ENCODE measurements at regions not wholly inside any gene's neighbourhood (a gene's known extent, or its start where the extent isn't known, plus 50 kb on each side); places are given as distances from the start of the nearest gene placed in this dataset.

- TF ChIP-seq REST (IDR thresholded peaks at IDR 0.05): no peak
These were observed 152.2 kb upstream of the AFDN start (continued) for GRCh38 chr6:167674486-167674885.

GRCh38 chr6:167676000-167676665 is 150.6 kb upstream of the AFDN start:
- Histone ChIP-seq H3K4me3 (no peak overlapping the region), H3K4me2 (peak overlapping the region; percentile 28; the same call in 2 of the 3 replicates), H3K4me1 (0 out of 3 replicates have a peak, but pooled peaks cover 5% of the 10 kb centered on the region), H3K27ac (no peak overlapping the region), H3K9me3 (no peaks in the 10 kb centered on the region)
- peak in 1 of 2 experiments; percentile 42 for DNase-seq (ENCODE audit: low read depth in 1 of 2, low spot score in 1 of 2)
- peak in 1 of 2 experiments; percentile 67; a peak in 4 of 6 replicates for ATAC-seq
- ChIA-PET POLR2A (no interaction called here), CTCF (no interaction called here)
- no peak for FAIRE-seq
- no peak for TF ChIP-seq HMGXB4 (CRISPR knock-in tag; IDR thresholded peaks at IDR 0.05; ENCODE audit: borderline replicate concordance)
- TF ChIP-seq EHMT2 (IDR thresholded peaks at IDR 0.05; ENCODE audit: low read depth): no peak
- no peak for TF ChIP-seq EHF (CRISPR knock-in tag; IDR thresholded peaks at IDR 0.05)
- TF ChIP-seq TP53 (CRISPR knock-in tag; IDR thresholded peaks at IDR 0.05): no peak
- no peak for TF ChIP-seq TFCP2L1 (CRISPR knock-in tag; IDR thresholded peaks at IDR 0.05)
- no peak for TF ChIP-seq ZC3H11A (IDR thresholded peaks at IDR 0.05)
- TF ChIP-seq CBX2 (IDR thresholded peaks at IDR 0.05; ENCODE audit: borderline replicate concordance, low read depth): no peak
- no peak for TF ChIP-seq PHF8 (IDR thresholded peaks at IDR 0.05; ENCODE audit: borderline replicate concordance, low read depth)
- TF ChIP-seq BCL3 (IDR thresholded peaks at IDR 0.05): no peak
- TF ChIP-seq NR3C1 (IDR thresholded peaks at IDR 0.05): no peak
- TF ChIP-seq GATA3 (IDR thresholded peaks at IDR 0.05; ENCODE audit: borderline replicate concordance): no peak
- TF ChIP-seq JUN (IDR thresholded peaks at IDR 0.05): no peak
- no peak for TF ChIP-seq MYC (IDR thresholded peaks at IDR 0.05; ENCODE audit: borderline replicate concordance, low read length)
- TF ChIP-seq CBX8 (IDR thresholded peaks at IDR 0.05): no peak
- TF ChIP-seq BHLHE40 (IDR thresholded peaks at IDR 0.05; ENCODE audit: low read depth, low read length): no peak
- no peak for TF ChIP-seq USF2 (IDR thresholded peaks at IDR 0.05)
- no peak for TF ChIP-seq RFX5 (IDR thresholded peaks at IDR 0.05)
- TF ChIP-seq CHD4 (IDR thresholded peaks at IDR 0.05; ENCODE audit: borderline replicate concordance): no peak
- TF ChIP-seq ZNF302 (CRISPR knock-in tag; IDR thresholded peaks at IDR 0.05): no peak
- TF ChIP-seq KDM5A (IDR thresholded peaks at IDR 0.05): no peak
- WGBS (ENCODE audit: missing lambda C conversion rate): 42% methylated on average over 19 of the region's 20 CpGs
